ENCODE measurements at regions not wholly inside any gene's neighbourhood (a gene's known extent, or its start where the extent isn't known, plus 50 kb on each side); places are given as distances from the start of the nearest gene placed in this dataset.

GRCh38 chr18:24992491-24992890 is 359.5 kb downstream of the ZNF521 start:
- no peak for TF ChIP-seq CTCF (IDR thresholded peaks at IDR 0.05)
- no peak for TF ChIP-seq POLR2A (IDR thresholded peaks at IDR 0.05)
- TF ChIP-seq POLR2AphosphoS5 (IDR thresholded peaks at IDR 0.05) = no peak
